Spleen (tissue), 7 donors: ENCODE measurements at regions not wholly inside any gene's neighbourhood (a gene's known extent, or its start where the extent isn't known, plus 50 kb on each side); places are given as distances from the start of the nearest gene placed in this dataset.

Experiments
- CTCF ChIP-seq, 11 experiments: fragments of 200-600 bp in 7 of 11; fragments of 450-650 bp in 4 of 11; sonication (generic) in 4 of 11; IDR thresholded peaks in 8 of 11; conservative IDR thresholded peaks in 3 of 11; 1 replicate in 7 of 11; 2 replicates in 4 of 11; pipeline versions ENCODE4 v1.4.0 to v1.8.0; 2016 to 2021; ENCODE audit warnings: antibody characterized with exemption in 11 of 11, inconsistent platforms in 4 of 11, mild to moderate bottlenecking in 1 of 11
- POLR2A ChIP-seq, 3 donors: fragments of 450-650 bp; IDR thresholded peaks; one replicate each; pipeline ENCODE4 v1.5.1; 2017; ENCODE audit warnings: antibody characterized with exemption in 3 of 3, mild to moderate bottlenecking in 1 of 3
- donor health status: DM: no; HTN: no; CAD: no; lungs with moderate emphysema.
- donor health status: DM: no; HTN: no; CAD: no.
- donor health status: DM: no; HTN: no; CAD: no.

- TF ChIP-seq CTCF (IDR thresholded peaks at IDR 0.05 in 8 of 11, conservative IDR thresholded peaks at IDR 0.05 in 3 of 11), result no peak
- TF ChIP-seq POLR2A (IDR thresholded peaks at IDR 0.05), result no peak
These were observed 235.7 kb upstream of the CADM1 start for GRCh38 chr11:115739878-115740277.
